ENCODE measurements at regions not wholly inside any gene's neighbourhood (a gene's known extent, or its start where the extent isn't known, plus 50 kb on each side); places are given as distances from the start of the nearest gene placed in this dataset.

GRCh38 chr1:224540535-224540934, 75.6 kb upstream of the CNIH3 start:
- H3K9me3 ChIP-seq, result no peaks in the 10 kb centered on the region
- intact Hi-C loops (cut with DNase I), result no loop called here
- H3K27ac ChIP-seq, result no peak overlapping the region
- TF ChIP-seq CTCF (IDR thresholded peaks at IDR 0.05), result no peak
- no peak for DNase-seq
- no peaks in the 10 kb centered on the region for H3K4me1 ChIP-seq
- no peaks in the 10 kb centered on the region for H3K36me3 ChIP-seq
- no peak overlapping the region for H3K4me3 ChIP-seq
- H3K27me3 ChIP-seq, result no peaks in the 10 kb centered on the region
- no peak for ATAC-seq

GRCh38 chr1:224541072-224541790, 74.9 kb upstream of the CNIH3 start:
- intact Hi-C loops (cut with DNase I), result no loop called here
- no peak for TF ChIP-seq CTCF (IDR thresholded peaks at IDR 0.05)
- H3K27ac ChIP-seq, result no peak overlapping the region
- H3K4me3 ChIP-seq, result no peak overlapping the region
- H3K36me3 ChIP-seq, result no peaks in the 10 kb centered on the region
- H3K4me1 ChIP-seq, result no peaks in the 10 kb centered on the region
- no peak for ATAC-seq
- no peak for DNase-seq
- H3K9me3 ChIP-seq, result no peaks in the 10 kb centered on the region
- no peaks in the 10 kb centered on the region for H3K27me3 ChIP-seq

- no peak for TF ChIP-seq CTCF (IDR thresholded peaks at IDR 0.05)
- DNase-seq, result no peak
- no peak overlapping the region for H3K27ac ChIP-seq
- H3K36me3 ChIP-seq, result no peaks in the 10 kb centered on the region
- no peaks in the 10 kb centered on the region for H3K9me3 ChIP-seq
- ATAC-seq, result no peak
- intact Hi-C loops (cut with DNase I), result no loop called here
- no peaks in the 10 kb centered on the region for H3K27me3 ChIP-seq
- no peak overlapping the region for H3K4me3 ChIP-seq
- H3K4me1 ChIP-seq, result no peaks in the 10 kb centered on the region
Observed at GRCh38 chr1:224541901-224542630, 74.1 kb upstream of the CNIH3 start.

- Histone ChIP-seq H3K27me3 (no peaks in the 10 kb centered on the region), H3K9me3 (no peaks in the 10 kb centered on the region), H3K27ac (no peak overlapping the region), H3K36me3 (no peaks in the 10 kb centered on the region), H3K4me1 (no peaks in the 10 kb centered on the region), H3K4me3 (no peak overlapping the region)
- no peak for TF ChIP-seq CTCF (IDR thresholded peaks at IDR 0.05)
- ATAC-seq, result peak; percentile 89
- intact Hi-C loops (cut with DNase I), result no loop called here
- DNase-seq, result no peak
Observed at GRCh38 chr1:224542783-224543440, 73.2 kb upstream of the CNIH3 start.

- TF ChIP-seq CTCF (IDR thresholded peaks at IDR 0.05), result no peak
- Histone ChIP-seq H3K9me3 (no peaks in the 10 kb centered on the region), H3K4me1 (no peaks in the 10 kb centered on the region), H3K36me3 (no peaks in the 10 kb centered on the region), H3K27ac (no peak overlapping the region), H3K27me3 (no peaks in the 10 kb centered on the region), H3K4me3 (no peak overlapping the region)
- ATAC-seq, result no peak
- intact Hi-C loops (cut with DNase I), result no loop called here
- DNase-seq, result no peak
Observed at GRCh38 chr1:224543453-224543852, 72.7 kb upstream of the CNIH3 start.

Data from upper lobe of right lung (tissue), 1 donor.